ENCODE measurements at regions not wholly inside any gene's neighbourhood (a gene's known extent, or its start where the extent isn't known, plus 50 kb on each side); places are given as distances from the start of the nearest gene placed in this dataset.

DNA sequence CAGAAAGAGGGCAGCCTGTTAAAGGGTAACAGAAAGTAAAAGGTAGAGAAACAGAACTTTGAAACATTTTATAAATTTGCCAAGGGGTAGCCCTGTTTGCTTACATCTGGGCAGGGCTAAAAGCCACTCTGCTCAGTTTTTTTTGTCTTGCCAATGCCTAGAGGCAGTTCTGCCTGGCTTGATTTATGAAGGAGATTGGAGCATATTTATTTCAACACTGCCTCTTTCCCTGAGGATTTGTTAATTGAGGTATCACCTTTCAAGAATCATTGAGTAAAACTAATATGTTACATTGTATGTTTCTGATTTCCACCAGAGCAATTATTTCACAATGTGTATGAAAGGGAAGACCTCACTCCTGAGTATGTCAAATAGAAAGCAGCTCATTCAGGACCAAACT, 160.8 kb downstream of the GXYLT1 start:
- intact Hi-C loops (cut with micrococcal nuclease) = no loop called here
- Mint-ChIP-seq H3K36me3 (ENCODE audit: low read depth) (no peaks in the 10 kb centered on the region), H3K9me3 (no peaks in the 10 kb centered on the region), H3K4me3 (no peak overlapping the region), H3K27me3 (peaks cover 23% of the 10 kb centered on the region), H3K27ac (no peak overlapping the region), H3K4me1 (no peaks in the 10 kb centered on the region)
- POLR2A ChIA-PET = no interaction called here
- ATAC-seq (ENCODE audit: low read depth) = no peak
- CTCF ChIA-PET = no interaction called here
- no peak for DNase-seq
- TF ChIP-seq, protein P1, sequence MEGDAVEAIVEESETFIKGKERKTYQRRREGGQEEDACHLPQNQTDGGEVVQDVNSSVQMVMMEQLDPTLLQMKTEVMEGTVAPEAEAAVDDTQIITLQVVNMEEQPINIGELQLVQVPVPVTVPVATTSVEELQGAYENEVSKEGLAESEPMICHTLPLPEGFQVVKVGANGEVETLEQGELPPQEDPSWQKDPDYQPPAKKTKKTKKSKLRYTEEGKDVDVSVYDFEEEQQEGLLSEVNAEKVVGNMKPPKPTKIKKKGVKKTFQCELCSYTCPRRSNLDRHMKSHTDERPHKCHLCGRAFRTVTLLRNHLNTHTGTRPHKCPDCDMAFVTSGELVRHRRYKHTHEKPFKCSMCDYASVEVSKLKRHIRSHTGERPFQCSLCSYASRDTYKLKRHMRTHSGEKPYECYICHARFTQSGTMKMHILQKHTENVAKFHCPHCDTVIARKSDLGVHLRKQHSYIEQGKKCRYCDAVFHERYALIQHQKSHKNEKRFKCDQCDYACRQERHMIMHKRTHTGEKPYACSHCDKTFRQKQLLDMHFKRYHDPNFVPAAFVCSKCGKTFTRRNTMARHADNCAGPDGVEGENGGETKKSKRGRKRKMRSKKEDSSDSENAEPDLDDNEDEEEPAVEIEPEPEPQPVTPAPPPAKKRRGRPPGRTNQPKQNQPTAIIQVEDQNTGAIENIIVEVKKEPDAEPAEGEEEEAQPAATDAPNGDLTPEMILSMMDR (IDR thresholded peaks at IDR 0.05) = no peak

- intact Hi-C loops (cut with micrococcal nuclease) = no loop called here
- H3K9me3 Mint-ChIP-seq = no peaks in the 10 kb centered on the region
- no peak for DNase-seq
- ChIA-PET CTCF (no interaction called here), POLR2A (no interaction called here)
- H3K27ac Mint-ChIP-seq = no peak overlapping the region
- ATAC-seq (ENCODE audit: low read depth) = no peak
- H3K4me3 Mint-ChIP-seq = no peak overlapping the region
- no peaks in the 10 kb centered on the region for H3K4me1 Mint-ChIP-seq
- H3K36me3 Mint-ChIP-seq (ENCODE audit: low read depth) = no peaks in the 10 kb centered on the region
- H3K27me3 Mint-ChIP-seq = peaks cover 23% of the 10 kb centered on the region
- TF ChIP-seq, protein P1 (IDR thresholded peaks at IDR 0.05) = no peak
Measured at GRCh38 chr12:41983394-41983793, 161.3 kb downstream of the GXYLT1 start.

DNA sequence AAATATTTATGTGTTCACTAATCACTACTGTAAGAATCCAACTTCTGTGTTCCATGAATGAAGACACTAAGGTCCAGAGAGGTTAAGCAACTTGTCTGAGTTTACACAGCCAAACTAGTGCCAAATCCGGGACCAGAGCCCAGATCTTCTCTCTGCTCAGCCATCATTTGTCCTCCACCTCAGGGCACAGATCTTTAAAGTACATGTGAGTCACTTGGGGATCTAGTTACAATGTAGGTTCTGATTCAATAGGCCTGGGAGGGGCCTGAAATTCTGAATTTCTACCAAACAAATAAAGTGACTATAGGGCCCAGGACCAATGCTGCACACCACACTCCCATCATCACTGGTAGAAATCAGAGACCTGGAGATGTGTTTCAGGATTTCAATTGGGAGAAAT, 162.9 kb downstream of the GXYLT1 start:
- Mint-ChIP-seq H3K4me1 (no peaks in the 10 kb centered on the region), H3K36me3 (ENCODE audit: low read depth) (no peaks in the 10 kb centered on the region), H3K9me3 (no peaks in the 10 kb centered on the region), H3K4me3 (no peak overlapping the region), H3K27me3 (peaks cover 26% of the 10 kb centered on the region), H3K27ac (no peak overlapping the region)
- ChIA-PET CTCF (no interaction called here), POLR2A (no interaction called here)
- DNase-seq (no peak), ATAC-seq (ENCODE audit: low read depth) (no peak)
- TF ChIP-seq, protein P1 (IDR thresholded peaks at IDR 0.05) = no peak
- intact Hi-C loops (cut with micrococcal nuclease) = no loop called here

- intact Hi-C loops (cut with micrococcal nuclease) = no loop called here
- Mint-ChIP-seq H3K9me3 (no peaks in the 10 kb centered on the region), H3K27me3 (peaks cover 26% of the 10 kb centered on the region), H3K27ac (no peak overlapping the region), H3K4me3 (no peak overlapping the region), H3K36me3 (ENCODE audit: low read depth) (no peaks in the 10 kb centered on the region), H3K4me1 (no peaks in the 10 kb centered on the region)
- ATAC-seq (ENCODE audit: low read depth) (no peak), DNase-seq (no peak)
- TF ChIP-seq, protein P1 (IDR thresholded peaks at IDR 0.05) = no peak
- CTCF ChIA-PET = no interaction called here
- POLR2A ChIA-PET = no interaction called here
Measured at GRCh38 chr12:41981013-41981412, 163.7 kb downstream of the GXYLT1 start.

GRCh38 chr12:41980390-41980789, 164.3 kb downstream of the GXYLT1 start:
- ATAC-seq (ENCODE audit: low read depth) = no peak
- no peak for DNase-seq
- intact Hi-C loops (cut with micrococcal nuclease) = no loop called here
- H3K4me1 Mint-ChIP-seq = no peaks in the 10 kb centered on the region
- TF ChIP-seq, protein P1 (IDR thresholded peaks at IDR 0.05) = no peak
- no peak overlapping the region for H3K27ac Mint-ChIP-seq
- CTCF ChIA-PET = no interaction called here
- H3K9me3 Mint-ChIP-seq = no peaks in the 10 kb centered on the region
- no peak overlapping the region for H3K4me3 Mint-ChIP-seq
- POLR2A ChIA-PET = no interaction called here
- H3K36me3 Mint-ChIP-seq (ENCODE audit: low read depth) = no peaks in the 10 kb centered on the region
- peaks cover 24% of the 10 kb centered on the region for H3K27me3 Mint-ChIP-seq

Data from activated B cell treated with CpG ODN at 0.5 μM for 24 hours (primary cell).